Trophoblast cell (in vitro differentiated cells and primary cell): ENCODE measurements at regions not wholly inside any gene's neighbourhood (a gene's known extent, or its start where the extent isn't known, plus 50 kb on each side); places are given as distances from the start of the nearest gene placed in this dataset.

Source experiments
- DNase-seq, 2 donors: peaks; one replicate each; pipeline ENCODE4 v3.0.0-alpha.2; 2016
- H2AFZ ChIP-seq: 2 replicates; pipeline ENCODE4 v1.6.1; 2013; ENCODE audit warnings: low read length, moderate library complexity, mild to moderate bottlenecking; ENCODE audit not compliant: insufficient read depth, poor library complexity
- H2AK5ac ChIP-seq: 2 replicates; pipeline ENCODE4 v1.6.1; 2013; ENCODE audit warnings: mild to moderate bottlenecking, low read length
- H2BK120ac ChIP-seq: 2 replicates; pipeline ENCODE4 v1.6.1; 2013; ENCODE audit warnings: low read length, mild to moderate bottlenecking, moderate library complexity; ENCODE audit not compliant: insufficient read depth, poor library complexity
- H2BK12ac ChIP-seq: 2 replicates; pipeline ENCODE4 v1.6.1; 2013; ENCODE audit warnings: mild to moderate bottlenecking, low read length, moderate library complexity
- H2BK5ac ChIP-seq: 2 replicates; pipeline ENCODE4 v1.6.1; 2013; ENCODE audit warnings: low read length, low read depth, moderate library complexity, mild to moderate bottlenecking; ENCODE audit not compliant: poor library complexity
- H3K14ac ChIP-seq: 2 replicates; pipeline ENCODE4 v1.6.1; 2013; ENCODE audit warnings: mild to moderate bottlenecking, low read length
- H3K18ac ChIP-seq: 2 replicates; pipeline ENCODE4 v1.6.1; 2013; ENCODE audit warnings: mild to moderate bottlenecking, low read length
- H3K23ac ChIP-seq: 2 replicates; pipeline ENCODE4 v1.6.1; 2013; ENCODE audit warnings: low read length
- H3K27ac ChIP-seq: 2 replicates; pipeline ENCODE4 v1.5.1; 2013; ENCODE audit warnings: low read depth, mild to moderate bottlenecking, inconsistent platforms, low read length, moderate library complexity
- H3K27me3 ChIP-seq: 2 replicates; pipeline ENCODE4 v1.6.1; 2013; ENCODE audit warnings: inconsistent platforms, mild to moderate bottlenecking, low read length, moderate library complexity; ENCODE audit not compliant: insufficient read depth
- H3K36me3 ChIP-seq, 2 experiments: 1 replicate in 1 of 2; 2 replicates in 1 of 2; pipeline ENCODE4 v1.6.1; 2013; ENCODE audit warnings: low read length in 2 of 2, mild to moderate bottlenecking in 2 of 2, moderate library complexity in 1 of 2; ENCODE audit not compliant: insufficient read depth in 2 of 2, control insufficient read depth in 1 of 2
- H3K4ac ChIP-seq: 2 replicates; pipeline ENCODE4 v1.6.1; 2013; ENCODE audit warnings: low read depth, mild to moderate bottlenecking, low read length, moderate library complexity
- H3K4me1 ChIP-seq, 2 experiments: 1 replicate in 1 of 2; 2 replicates in 1 of 2; pipeline ENCODE4 v1.6.1; 2013; ENCODE audit warnings: low read length in 2 of 2, mild to moderate bottlenecking in 2 of 2, moderate library complexity in 1 of 2; ENCODE audit not compliant: insufficient read depth in 2 of 2, control insufficient read depth in 1 of 2
- H3K4me2 ChIP-seq: 2 replicates; pipeline ENCODE4 v1.6.1; 2013; ENCODE audit warnings: inconsistent platforms, mild to moderate bottlenecking, low read length, moderate library complexity
- H3K4me3 ChIP-seq: 2 replicates; pipeline ENCODE4 v1.5.1; 2013; ENCODE audit warnings: mild to moderate bottlenecking, low read depth, low read length, inconsistent platforms
- H3K79me1 ChIP-seq: one replicate; pipeline ENCODE4 v1.6.1; 2013; ENCODE audit warnings: low read length
- H3K79me2 ChIP-seq: 2 replicates; pipeline ENCODE4 v1.6.1; 2013; ENCODE audit warnings: low read length, mild to moderate bottlenecking; ENCODE audit not compliant: control insufficient read depth, insufficient read depth, poor library complexity
- H3K9ac ChIP-seq: 2 replicates; pipeline ENCODE4 v1.6.1; 2013; ENCODE audit warnings: mild to moderate bottlenecking, low read length
- H3K9me3 ChIP-seq: 2 replicates; pipeline ENCODE4 v1.6.1; 2013; ENCODE audit warnings: low read depth, mild to moderate bottlenecking, control low read depth, inconsistent platforms, low read length; ENCODE audit not compliant: insufficient read depth
- H4K12ac ChIP-seq: 2 replicates; pipeline ENCODE4 v1.6.1; 2013; ENCODE audit warnings: low read depth, mild to moderate bottlenecking, low read length, moderate library complexity
- H4K8ac ChIP-seq: 2 replicates; pipeline ENCODE4 v1.6.1; 2013; ENCODE audit warnings: low read depth, mild to moderate bottlenecking, low read length, moderate library complexity
- H4K91ac ChIP-seq: one replicate; pipeline ENCODE4 v1.6.1; 2013; ENCODE audit warnings: low read depth, mild to moderate bottlenecking, low read length, moderate library complexity
- WGBS: extraction: QIAGEN DNeasy Blood & Tissue Kit; methylation state at CpG from one replicate; pipeline ENCODE4 v1.1.7; 2013; ENCODE audit warnings: missing lambda C conversion rate; ENCODE audit not compliant: insufficient read length, insufficient coverage; ENCODE audit errors: extremely low coverage; 5-methylcytosine and 5-hydroxymethylcytosine counted together

DNA sequence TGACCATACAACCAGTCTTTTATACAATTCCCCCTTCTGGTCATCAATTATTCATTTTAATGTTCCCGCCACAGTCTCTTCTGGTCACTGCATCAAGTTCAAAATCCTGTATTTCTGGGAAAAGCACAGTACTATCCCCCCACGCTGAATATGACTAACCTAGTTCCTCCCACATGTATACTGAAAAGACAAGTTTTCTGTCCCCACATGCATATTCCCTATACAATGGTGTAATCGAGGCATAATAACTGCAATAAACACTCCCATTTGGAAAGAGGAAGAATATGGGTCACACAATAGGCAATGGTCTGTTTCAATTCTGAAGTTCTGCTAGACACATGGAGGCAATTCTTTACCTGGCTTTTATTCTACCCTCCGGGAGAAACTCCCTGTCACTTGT, 344.9 kb downstream of the EFNA5 start:
- Histone ChIP-seq H3K9ac (no peak overlapping the region), H4K12ac (no peak overlapping the region), H3K4ac (no peak overlapping the region), H3K27ac (no peak overlapping the region), H3K18ac (no peak overlapping the region), H2AFZ (no peak overlapping the region), H3K79me2 (no peaks in the 10 kb centered on the region), H4K91ac (no peak overlapping the region), H3K4me3 (no peak overlapping the region), H4K8ac (no peak overlapping the region), H3K27me3 (no peaks in the 10 kb centered on the region), H2BK120ac (no peak overlapping the region), H3K36me3 (no peaks in the 10 kb centered on the region), H3K9me3 (no peaks in the 10 kb centered on the region), H2BK12ac (no peak overlapping the region), H3K4me1 (peaks cover 0 to 2% of the 10 kb centered on the region in 2 experiments), H3K79me1 (no peaks in the 10 kb centered on the region), H2AK5ac (no peak overlapping the region), H2BK5ac (no peak overlapping the region), H3K4me2 (no peak overlapping the region), H3K14ac (no peak overlapping the region), H3K23ac (no peak overlapping the region)
- no peak for DNase-seq
- no CpG with 5 or more reads among the region's 4 CpGs for whole genome bisulfite sequencing

- no peak overlapping the region for H3K18ac ChIP-seq
- no peak overlapping the region for H2AK5ac ChIP-seq
- no peaks in the 10 kb centered on the region for H3K27me3 ChIP-seq
- H2BK5ac ChIP-seq: no peak overlapping the region
- no peak overlapping the region for H3K27ac ChIP-seq
- DNase-seq: no peak
- no peak overlapping the region for H3K9ac ChIP-seq
- no peak overlapping the region for H2BK12ac ChIP-seq
- H3K14ac ChIP-seq: no peak overlapping the region
- H3K4me3 ChIP-seq: no peak overlapping the region
- no peak overlapping the region for H2AFZ ChIP-seq
- no peaks in the 10 kb centered on the region for H3K4me1 ChIP-seq
- H4K12ac ChIP-seq: no peak overlapping the region
- no peaks in the 10 kb centered on the region for H3K9me3 ChIP-seq
- H4K91ac ChIP-seq: no peak overlapping the region
- no peaks in the 10 kb centered on the region for H3K79me2 ChIP-seq
- no peak overlapping the region for H2BK120ac ChIP-seq
- H3K4me2 ChIP-seq: no peak overlapping the region
- H4K8ac ChIP-seq: no peak overlapping the region
- H3K4ac ChIP-seq: no peak overlapping the region
- no peak overlapping the region for H3K23ac ChIP-seq
- H3K36me3 ChIP-seq: no peaks in the 10 kb centered on the region
- no peaks in the 10 kb centered on the region for H3K79me1 ChIP-seq
These were observed 345.9 kb downstream of the EFNA5 start for GRCh38 chr5:107324809-107325208.

- Histone ChIP-seq H3K23ac (no peak overlapping the region), H2BK120ac (no peak overlapping the region), H2BK5ac (no peak overlapping the region), H3K36me3 (no peaks in the 10 kb centered on the region), H3K14ac (no peak overlapping the region), H3K79me1 (no peaks in the 10 kb centered on the region), H3K18ac (no peak overlapping the region), H2AFZ (no peak overlapping the region), H3K4ac (no peak overlapping the region), H4K91ac (no peak overlapping the region), H3K9ac (no peak overlapping the region), H3K79me2 (no peaks in the 10 kb centered on the region), H3K27ac (no peak overlapping the region), H4K12ac (no peak overlapping the region), H2AK5ac (no peak overlapping the region), H4K8ac (no peak overlapping the region), H3K27me3 (no peaks in the 10 kb centered on the region), H3K9me3 (no peaks in the 10 kb centered on the region), H3K4me1 (no peaks in the 10 kb centered on the region), H3K4me2 (no peak overlapping the region), H3K4me3 (no peak overlapping the region), H2BK12ac (no peak overlapping the region)
- WGBS: no CpG with 5 or more reads among the region's 1 CpG
- DNase-seq: no peak
These were observed 346.7 kb downstream of the EFNA5 start for GRCh38 chr5:107324071-107324470.

- WGBS: no CpG with 5 or more reads among the region's 6 CpGs
- H2AK5ac ChIP-seq: no peak overlapping the region
- no peak overlapping the region for H3K23ac ChIP-seq
- H3K4me1 ChIP-seq: no peaks in the 10 kb centered on the region
- no peak overlapping the region for H3K27ac ChIP-seq
- no peak overlapping the region for H3K4me3 ChIP-seq
- no peaks in the 10 kb centered on the region for H3K36me3 ChIP-seq
- no peak overlapping the region for H3K9ac ChIP-seq
- no peaks in the 10 kb centered on the region for H3K27me3 ChIP-seq
- no peak overlapping the region for H3K4me2 ChIP-seq
- H4K8ac ChIP-seq: no peak overlapping the region
- H3K79me2 ChIP-seq: no peaks in the 10 kb centered on the region
- H3K14ac ChIP-seq: no peak overlapping the region
- H4K91ac ChIP-seq: no peak overlapping the region
- no peak overlapping the region for H2BK12ac ChIP-seq
- H4K12ac ChIP-seq: no peak overlapping the region
- H2BK5ac ChIP-seq: no peak overlapping the region
- no peak overlapping the region for H3K4ac ChIP-seq
- no peaks in the 10 kb centered on the region for H3K9me3 ChIP-seq
- no peak overlapping the region for H2BK120ac ChIP-seq
- no peak overlapping the region for H3K18ac ChIP-seq
- DNase-seq: no peak
- no peaks in the 10 kb centered on the region for H3K79me1 ChIP-seq
- H2AFZ ChIP-seq: no peak overlapping the region
These were observed 347.2 kb downstream of the EFNA5 start for GRCh38 chr5:107323536-107323935.
